PFSK-1 (cell line): ENCODE measurements at regions not wholly inside any gene's neighbourhood (a gene's known extent, or its start where the extent isn't known, plus 50 kb on each side); places are given as distances from the start of the nearest gene placed in this dataset.

Source experiments
- TAF1 ChIP-seq: IDR thresholded peaks from 2 replicates; pipeline ENCODE4 v1.6.1; 2012; ENCODE audit warnings: low read length, control low read depth, borderline replicate concordance; ENCODE audit not compliant: insufficient read depth
- TF ChIP-seq, protein P1 (sequence below), 2 experiments: IDR thresholded peaks; 2 replicates each; pipeline versions ENCODE4 v1.6.1 to v1.8.0; 2011 to 2012; ENCODE audit warnings: low read depth in 2 of 2, low read length in 2 of 2, control low read depth in 1 of 2, inconsistent platforms in 1 of 2, mild to moderate bottlenecking in 1 of 2, moderate library complexity in 1 of 2; ENCODE audit not compliant: insufficient read depth in 1 of 2

DNA sequence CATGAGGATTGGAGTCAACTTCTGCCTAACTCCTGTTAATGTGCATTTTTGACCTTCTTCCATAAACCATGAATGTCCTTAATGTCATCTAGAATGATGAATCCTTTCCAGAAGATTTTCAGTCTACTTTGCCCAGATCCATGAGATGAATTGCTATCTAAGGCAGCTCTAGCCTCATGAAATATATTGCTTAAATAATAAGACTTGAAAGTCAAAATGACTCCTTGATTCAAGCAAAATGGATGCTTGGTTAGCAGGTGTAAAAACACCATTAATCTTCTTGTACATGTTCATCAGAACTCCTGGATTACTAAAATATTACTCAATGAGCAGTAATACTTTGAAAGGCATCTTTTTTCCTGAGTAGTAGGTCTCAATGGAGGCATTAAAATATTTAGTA, 238.5 kb upstream of the ZC3H12C start:
- TF ChIP-seq, protein P1, sequence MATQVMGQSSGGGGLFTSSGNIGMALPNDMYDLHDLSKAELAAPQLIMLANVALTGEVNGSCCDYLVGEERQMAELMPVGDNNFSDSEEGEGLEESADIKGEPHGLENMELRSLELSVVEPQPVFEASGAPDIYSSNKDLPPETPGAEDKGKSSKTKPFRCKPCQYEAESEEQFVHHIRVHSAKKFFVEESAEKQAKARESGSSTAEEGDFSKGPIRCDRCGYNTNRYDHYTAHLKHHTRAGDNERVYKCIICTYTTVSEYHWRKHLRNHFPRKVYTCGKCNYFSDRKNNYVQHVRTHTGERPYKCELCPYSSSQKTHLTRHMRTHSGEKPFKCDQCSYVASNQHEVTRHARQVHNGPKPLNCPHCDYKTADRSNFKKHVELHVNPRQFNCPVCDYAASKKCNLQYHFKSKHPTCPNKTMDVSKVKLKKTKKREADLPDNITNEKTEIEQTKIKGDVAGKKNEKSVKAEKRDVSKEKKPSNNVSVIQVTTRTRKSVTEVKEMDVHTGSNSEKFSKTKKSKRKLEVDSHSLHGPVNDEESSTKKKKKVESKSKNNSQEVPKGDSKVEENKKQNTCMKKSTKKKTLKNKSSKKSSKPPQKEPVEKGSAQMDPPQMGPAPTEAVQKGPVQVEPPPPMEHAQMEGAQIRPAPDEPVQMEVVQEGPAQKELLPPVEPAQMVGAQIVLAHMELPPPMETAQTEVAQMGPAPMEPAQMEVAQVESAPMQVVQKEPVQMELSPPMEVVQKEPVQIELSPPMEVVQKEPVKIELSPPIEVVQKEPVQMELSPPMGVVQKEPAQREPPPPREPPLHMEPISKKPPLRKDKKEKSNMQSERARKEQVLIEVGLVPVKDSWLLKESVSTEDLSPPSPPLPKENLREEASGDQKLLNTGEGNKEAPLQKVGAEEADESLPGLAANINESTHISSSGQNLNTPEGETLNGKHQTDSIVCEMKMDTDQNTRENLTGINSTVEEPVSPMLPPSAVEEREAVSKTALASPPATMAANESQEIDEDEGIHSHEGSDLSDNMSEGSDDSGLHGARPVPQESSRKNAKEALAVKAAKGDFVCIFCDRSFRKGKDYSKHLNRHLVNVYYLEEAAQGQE (IDR thresholded peaks at IDR 0.05; ENCODE audit: insufficient read depth in 1 of 2, low read depth in 2 of 2, low read length in 2 of 2): no peak
- TF ChIP-seq TAF1: no peak
